ENCODE measurements at regions not wholly inside any gene's neighbourhood (a gene's known extent, or its start where the extent isn't known, plus 50 kb on each side); places are given as distances from the start of the nearest gene placed in this dataset.

GRCh38 chr9:80449513-80449912 is 877.7 kb downstream of the TLE4 start:
- H3K4me1 ChIP-seq (ENCODE audit: control insufficient read depth, insufficient read depth, low read length) = no peaks in the 10 kb centered on the region
- no peaks in the 10 kb centered on the region for H3K9me3 ChIP-seq (replicated peaks; ENCODE audit: low read length)
- no peaks in the 10 kb centered on the region for H3K27me3 ChIP-seq (ENCODE audit: control insufficient read depth, insufficient read depth, low read length)
- no peak overlapping the region for H3K9ac ChIP-seq (ENCODE audit: low read depth, low read length)
- H3K4me3 ChIP-seq (ENCODE audit: low read length) = no peak overlapping the region
- H3K4me2 ChIP-seq (ENCODE audit: low read length) = no peak overlapping the region
- no peaks in the 10 kb centered on the region for H3K36me3 ChIP-seq (ENCODE audit: insufficient read depth, low read length)

DNA sequence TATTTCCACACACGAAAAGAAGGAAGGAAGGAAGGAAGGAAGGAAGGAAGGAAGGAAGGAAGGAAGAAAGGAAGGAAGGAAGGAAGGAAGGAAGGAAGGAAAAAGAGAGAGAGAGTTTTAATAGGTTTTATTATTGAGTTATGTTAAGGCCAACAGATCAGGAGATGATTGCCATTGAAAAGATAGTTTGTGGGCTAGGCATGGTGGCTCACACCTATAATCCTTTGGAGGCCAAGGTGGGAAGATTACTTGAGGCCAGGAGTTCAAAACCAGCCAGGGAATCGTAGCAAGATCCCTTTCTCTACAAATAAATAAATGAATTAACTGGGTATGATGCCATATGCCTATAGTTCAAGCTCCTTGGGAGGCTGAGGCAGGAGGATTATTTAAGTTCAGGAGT is 877.2 kb downstream of the TLE4 start:
- Histone ChIP-seq H3K4me2 (ENCODE audit: low read length) (no peak overlapping the region), H3K9ac (ENCODE audit: low read depth, low read length) (no peak overlapping the region), H3K4me1 (ENCODE audit: control insufficient read depth, insufficient read depth, low read length) (no peaks in the 10 kb centered on the region), H3K4me3 (ENCODE audit: low read length) (no peak overlapping the region), H3K9me3 (replicated peaks; ENCODE audit: low read length) (no peaks in the 10 kb centered on the region), H3K27me3 (ENCODE audit: control insufficient read depth, insufficient read depth, low read length) (no peaks in the 10 kb centered on the region), H3K36me3 (ENCODE audit: insufficient read depth, low read length) (no peaks in the 10 kb centered on the region)

DNA sequence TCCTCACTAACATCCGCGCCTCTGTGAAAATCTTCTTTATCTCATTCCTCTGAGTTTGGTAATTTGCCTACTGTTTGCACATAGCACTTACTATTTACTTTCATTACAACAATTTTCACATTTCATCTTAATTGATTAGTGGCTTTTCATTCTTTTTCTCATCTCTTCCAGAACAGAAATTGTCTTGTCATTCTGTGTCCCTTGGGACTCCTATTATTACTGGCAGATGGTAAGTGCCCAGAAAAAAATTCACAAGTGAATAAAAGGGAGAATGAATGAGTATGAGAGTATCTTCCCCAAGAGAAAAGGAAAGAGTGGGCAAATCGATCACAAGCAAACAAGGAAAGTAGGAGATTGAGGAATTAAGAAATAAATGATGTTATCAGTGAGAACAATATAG is 876.1 kb downstream of the TLE4 start:
- H3K4me1 ChIP-seq (ENCODE audit: control insufficient read depth, insufficient read depth, low read length) = no peaks in the 10 kb centered on the region
- H3K36me3 ChIP-seq (ENCODE audit: insufficient read depth, low read length) = no peaks in the 10 kb centered on the region
- no peaks in the 10 kb centered on the region for H3K27me3 ChIP-seq (ENCODE audit: control insufficient read depth, insufficient read depth, low read length)
- no peak overlapping the region for H3K4me2 ChIP-seq (ENCODE audit: low read length)
- no peak overlapping the region for H3K9ac ChIP-seq (ENCODE audit: low read depth, low read length)
- no peak overlapping the region for H3K4me3 ChIP-seq (ENCODE audit: low read length)
- H3K9me3 ChIP-seq (replicated peaks; ENCODE audit: low read length) = no peaks in the 10 kb centered on the region

GRCh38 chr9:80440724-80441123 is 869.0 kb downstream of the TLE4 start:
- Histone ChIP-seq H3K4me3 (ENCODE audit: low read length) (no peak overlapping the region), H3K27me3 (ENCODE audit: control insufficient read depth, insufficient read depth, low read length) (no peaks in the 10 kb centered on the region), H3K4me1 (ENCODE audit: control insufficient read depth, insufficient read depth, low read length) (no peaks in the 10 kb centered on the region), H3K9me3 (replicated peaks; ENCODE audit: low read length) (no peaks in the 10 kb centered on the region), H3K36me3 (ENCODE audit: insufficient read depth, low read length) (no peaks in the 10 kb centered on the region), H3K9ac (ENCODE audit: low read depth, low read length) (no peak overlapping the region), H3K4me2 (ENCODE audit: low read length) (no peak overlapping the region)

DNA sequence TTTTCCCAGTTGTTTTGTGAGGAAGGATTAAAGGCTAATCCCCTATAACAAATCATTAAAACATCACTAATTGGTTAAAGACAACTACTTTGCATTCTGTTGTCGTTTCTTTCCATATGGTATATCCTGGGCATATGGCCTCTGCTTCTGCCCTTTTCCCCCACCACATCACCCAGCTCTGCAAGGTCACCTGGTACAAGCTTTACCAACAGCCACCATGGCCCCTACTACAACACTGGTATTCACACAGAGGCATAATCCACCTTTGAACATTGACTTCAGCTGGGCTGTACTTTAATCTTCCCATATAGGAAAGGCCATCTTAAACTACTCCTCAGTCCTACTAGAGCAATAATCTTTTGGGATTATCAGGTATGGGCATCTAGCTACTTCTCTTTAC is 866.1 kb downstream of the TLE4 start:
- H3K9ac ChIP-seq (ENCODE audit: low read depth, low read length) = no peak overlapping the region
- H3K4me1 ChIP-seq (ENCODE audit: control insufficient read depth, insufficient read depth, low read length) = no peaks in the 10 kb centered on the region
- H3K36me3 ChIP-seq (ENCODE audit: insufficient read depth, low read length) = no peaks in the 10 kb centered on the region
- H3K4me3 ChIP-seq (ENCODE audit: low read length) = no peak overlapping the region
- H3K9me3 ChIP-seq (replicated peaks; ENCODE audit: low read length) = no peaks in the 10 kb centered on the region
- no peak overlapping the region for H3K4me2 ChIP-seq (ENCODE audit: low read length)
- H3K27me3 ChIP-seq (ENCODE audit: control insufficient read depth, insufficient read depth, low read length) = no peaks in the 10 kb centered on the region

DNA sequence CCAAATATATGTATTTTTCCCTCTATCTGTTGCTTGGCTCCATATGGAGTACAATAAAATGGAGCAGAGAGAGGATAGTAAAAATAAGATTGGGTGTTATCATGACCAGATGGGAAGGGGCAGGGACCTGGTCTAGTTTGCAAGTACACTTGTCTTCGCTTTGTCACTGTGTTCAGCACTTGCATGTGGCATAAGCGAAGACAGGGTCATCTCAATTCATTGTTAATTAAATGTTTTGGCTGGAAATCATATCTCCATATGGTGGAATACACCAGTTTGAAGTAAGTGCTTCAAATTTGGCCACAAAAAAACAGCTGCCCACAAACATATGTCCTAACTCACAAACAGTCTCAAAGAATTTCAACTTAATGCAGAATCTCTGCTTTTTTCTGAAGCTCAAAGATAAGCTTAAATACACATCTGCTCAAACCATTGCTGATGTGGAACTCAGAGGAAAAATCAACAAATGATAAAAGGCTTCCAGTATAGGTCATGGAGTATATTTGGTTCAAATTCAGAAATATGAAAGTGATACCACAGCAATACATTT is 865.4 kb downstream of the TLE4 start:
- Histone ChIP-seq H3K9ac (ENCODE audit: low read depth, low read length) (no peak overlapping the region), H3K27me3 (ENCODE audit: control insufficient read depth, insufficient read depth, low read length) (no peaks in the 10 kb centered on the region), H3K4me3 (ENCODE audit: low read length) (no peak overlapping the region), H3K9me3 (replicated peaks; ENCODE audit: low read length) (no peaks in the 10 kb centered on the region), H3K4me2 (ENCODE audit: low read length) (no peak overlapping the region), H3K36me3 (ENCODE audit: insufficient read depth, low read length) (no peaks in the 10 kb centered on the region), H3K4me1 (ENCODE audit: control insufficient read depth, insufficient read depth, low read length) (no peaks in the 10 kb centered on the region)

DNA sequence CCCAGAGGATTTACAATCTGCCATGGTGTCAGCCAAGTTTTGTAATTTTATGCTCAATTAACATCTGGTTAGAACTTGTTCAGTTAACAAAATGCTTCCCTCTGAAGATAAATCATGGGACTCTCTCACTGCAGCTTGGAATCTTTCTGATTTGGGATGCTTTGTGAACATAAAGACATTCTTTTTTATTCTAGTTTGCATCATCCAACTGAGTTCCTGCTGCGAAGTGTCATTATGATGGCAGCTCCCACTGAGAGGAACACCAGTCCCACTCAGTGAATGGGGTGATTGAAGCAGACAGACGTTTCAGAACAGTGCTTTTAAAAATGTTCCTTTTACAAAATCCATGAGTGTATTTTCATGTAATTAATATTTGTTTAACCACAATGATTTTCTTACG is 863.8 kb downstream of the TLE4 start:
- no peak overlapping the region for H3K4me2 ChIP-seq (ENCODE audit: low read length)
- no peaks in the 10 kb centered on the region for H3K4me1 ChIP-seq (ENCODE audit: control insufficient read depth, insufficient read depth, low read length)
- no peaks in the 10 kb centered on the region for H3K27me3 ChIP-seq (ENCODE audit: control insufficient read depth, insufficient read depth, low read length)
- no peak overlapping the region for H3K4me3 ChIP-seq (ENCODE audit: low read length)
- no peak overlapping the region for H3K9ac ChIP-seq (ENCODE audit: low read depth, low read length)
- H3K9me3 ChIP-seq (replicated peaks; ENCODE audit: low read length) = no peaks in the 10 kb centered on the region
- H3K36me3 ChIP-seq (ENCODE audit: insufficient read depth, low read length) = no peaks in the 10 kb centered on the region

GRCh38 chr9:80426992-80427391 is 855.2 kb downstream of the TLE4 start:
- Histone ChIP-seq H3K36me3 (ENCODE audit: insufficient read depth, low read length) (no peaks in the 10 kb centered on the region), H3K9ac (ENCODE audit: low read depth, low read length) (no peak overlapping the region), H3K9me3 (replicated peaks; ENCODE audit: low read length) (no peaks in the 10 kb centered on the region), H3K27me3 (ENCODE audit: control insufficient read depth, insufficient read depth, low read length) (no peaks in the 10 kb centered on the region), H3K4me2 (ENCODE audit: low read length) (no peak overlapping the region), H3K4me3 (ENCODE audit: low read length) (no peak overlapping the region), H3K4me1 (ENCODE audit: control insufficient read depth, insufficient read depth, low read length) (no peaks in the 10 kb centered on the region)

- Histone ChIP-seq H3K4me1 (ENCODE audit: control insufficient read depth, insufficient read depth, low read length) (no peaks in the 10 kb centered on the region), H3K9me3 (replicated peaks; ENCODE audit: low read length) (peaks cover 5% of the 10 kb centered on the region), H3K27me3 (ENCODE audit: control insufficient read depth, insufficient read depth, low read length) (no peaks in the 10 kb centered on the region), H3K4me2 (ENCODE audit: low read length) (no peak overlapping the region), H3K9ac (ENCODE audit: low read depth, low read length) (no peak overlapping the region), H3K4me3 (ENCODE audit: low read length) (no peak overlapping the region), H3K36me3 (ENCODE audit: insufficient read depth, low read length) (no peaks in the 10 kb centered on the region)
Observed at GRCh38 chr9:80417211-80417773, 845.5 kb downstream of the TLE4 start.

GRCh38 chr9:80410106-80410505 is 838.3 kb downstream of the TLE4 start:
- H3K4me1 ChIP-seq (ENCODE audit: control insufficient read depth, insufficient read depth, low read length) = no peaks in the 10 kb centered on the region
- H3K4me3 ChIP-seq (ENCODE audit: low read length) = no peak overlapping the region
- H3K36me3 ChIP-seq (ENCODE audit: insufficient read depth, low read length) = no peaks in the 10 kb centered on the region
- H3K9me3 ChIP-seq (replicated peaks; ENCODE audit: low read length) = no peaks in the 10 kb centered on the region
- H3K9ac ChIP-seq (ENCODE audit: low read depth, low read length) = no peak overlapping the region
- H3K27me3 ChIP-seq (ENCODE audit: control insufficient read depth, insufficient read depth, low read length) = no peaks in the 10 kb centered on the region
- no peak overlapping the region for H3K4me2 ChIP-seq (ENCODE audit: low read length)

- Histone ChIP-seq H3K4me1 (ENCODE audit: control insufficient read depth, insufficient read depth, low read length) (no peaks in the 10 kb centered on the region), H3K27me3 (ENCODE audit: control insufficient read depth, insufficient read depth, low read length) (no peaks in the 10 kb centered on the region), H3K4me3 (ENCODE audit: low read length) (no peak overlapping the region), H3K36me3 (ENCODE audit: insufficient read depth, low read length) (no peaks in the 10 kb centered on the region), H3K9ac (ENCODE audit: low read depth, low read length) (no peak overlapping the region), H3K4me2 (ENCODE audit: low read length) (no peak overlapping the region), H3K9me3 (replicated peaks; ENCODE audit: low read length) (no peaks in the 10 kb centered on the region)
Observed at GRCh38 chr9:80407220-80407619, 835.5 kb downstream of the TLE4 start.

- Histone ChIP-seq H3K4me2 (ENCODE audit: low read length) (no peak overlapping the region), H3K4me1 (ENCODE audit: control insufficient read depth, insufficient read depth, low read length) (peaks cover 3% of the 10 kb centered on the region), H3K36me3 (ENCODE audit: insufficient read depth, low read length) (no peaks in the 10 kb centered on the region), H3K9ac (ENCODE audit: low read depth, low read length) (no peak overlapping the region), H3K27me3 (ENCODE audit: control insufficient read depth, insufficient read depth, low read length) (no peaks in the 10 kb centered on the region), H3K4me3 (ENCODE audit: low read length) (no peak overlapping the region), H3K9me3 (replicated peaks; ENCODE audit: low read length) (no peaks in the 10 kb centered on the region)
Observed at GRCh38 chr9:80401243-80401642, 829.5 kb downstream of the TLE4 start.
